ENCODE measurements at regions not wholly inside any gene's neighbourhood (a gene's known extent, or its start where the extent isn't known, plus 50 kb on each side); places are given as distances from the start of the nearest gene placed in this dataset.
A peak's percentile ranks its signal among the peaks of the same experiment; 100 is the strongest.

DNA sequence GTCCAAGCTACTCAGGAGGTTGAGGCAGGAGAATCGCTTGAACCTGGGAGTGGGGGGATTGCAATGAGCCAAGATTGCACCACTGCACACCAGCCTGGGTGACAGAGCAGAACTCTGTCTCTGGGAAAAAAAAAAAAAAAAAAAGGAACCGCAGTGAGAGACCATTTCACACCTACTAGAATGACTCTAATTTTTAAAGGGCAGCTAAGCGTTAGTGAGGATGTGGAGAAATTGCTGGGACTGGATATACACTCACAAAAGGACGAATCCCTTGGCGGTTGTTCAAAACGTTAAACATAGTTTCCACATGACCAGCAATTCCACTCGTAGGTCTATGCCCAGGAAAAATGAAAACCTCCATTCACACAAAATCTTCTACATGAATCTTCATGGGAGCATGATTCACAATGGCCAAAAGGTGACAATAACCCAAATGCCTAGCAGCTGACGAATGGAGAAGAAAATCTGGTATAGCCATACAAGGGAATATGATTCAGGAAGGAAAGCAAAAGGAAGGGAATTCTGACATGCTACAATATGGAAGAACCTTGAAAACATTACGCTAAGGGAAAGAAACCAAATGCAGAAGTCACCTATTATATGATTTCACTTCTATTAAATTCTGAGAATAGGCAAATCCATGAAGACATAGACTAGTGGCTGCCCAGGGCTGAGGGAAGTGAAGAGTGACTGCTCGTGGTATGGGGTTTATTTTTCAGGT lies 127.0 kb downstream of the CHSY1 start:
- no peak for DNase-seq (ENCODE audit: low spot score)

DNA sequence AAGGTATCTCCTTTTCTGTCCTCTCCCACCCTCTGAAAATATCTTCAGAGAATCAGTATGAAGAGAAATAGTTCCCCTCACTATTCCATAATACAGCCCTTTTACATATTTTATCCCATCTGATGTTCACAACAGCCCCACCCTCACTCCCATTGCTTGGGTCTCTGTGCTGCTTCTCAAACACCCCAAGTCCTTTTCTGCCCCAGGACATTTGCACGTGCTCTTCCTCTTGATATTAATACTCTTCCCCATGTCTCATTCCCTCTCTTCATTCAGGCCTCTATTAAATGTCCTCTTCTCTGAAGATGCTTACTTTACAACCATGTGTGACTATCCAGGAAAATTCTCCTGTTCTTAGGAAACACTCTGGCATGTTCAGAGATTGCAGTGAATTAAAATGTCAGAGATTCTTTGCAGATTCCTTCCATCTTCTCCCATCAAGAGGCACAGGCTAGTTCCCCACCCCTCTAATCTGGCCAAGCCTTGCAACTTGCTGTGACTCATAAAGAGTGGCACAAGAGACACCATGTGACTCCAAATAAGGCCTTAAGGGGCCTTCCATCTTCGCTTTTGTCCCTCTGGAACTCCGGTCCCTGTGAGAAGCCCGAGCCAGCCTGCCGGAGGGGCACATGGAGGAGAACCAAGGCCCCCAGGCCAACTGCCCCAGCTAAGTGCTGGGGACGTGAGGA lies 128.5 kb downstream of the CHSY1 start:
- no peak for DNase-seq (ENCODE audit: low spot score)

DNA sequence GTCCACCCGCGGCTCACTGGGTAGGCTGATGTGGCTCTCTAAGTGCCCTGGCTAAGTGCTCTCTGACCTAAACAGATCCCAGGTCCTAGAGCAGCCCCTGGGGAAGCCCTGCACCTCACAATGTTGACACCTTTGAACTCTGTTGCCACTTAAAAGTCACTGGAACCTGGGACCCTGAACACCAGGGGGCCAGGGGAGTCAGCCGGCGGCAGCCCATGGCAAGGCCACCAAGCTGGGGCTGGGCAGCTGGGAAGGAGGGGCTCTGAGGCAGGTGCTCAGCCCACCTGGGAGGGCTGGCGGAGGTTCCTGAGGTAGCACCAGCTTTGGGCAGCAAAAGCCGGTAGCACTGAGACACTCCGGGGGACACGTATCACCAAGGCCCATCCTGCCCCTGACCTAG lies 129.0 kb downstream of the CHSY1 start:
- DNase-seq (ENCODE audit: low spot score) = no peak

DNA sequence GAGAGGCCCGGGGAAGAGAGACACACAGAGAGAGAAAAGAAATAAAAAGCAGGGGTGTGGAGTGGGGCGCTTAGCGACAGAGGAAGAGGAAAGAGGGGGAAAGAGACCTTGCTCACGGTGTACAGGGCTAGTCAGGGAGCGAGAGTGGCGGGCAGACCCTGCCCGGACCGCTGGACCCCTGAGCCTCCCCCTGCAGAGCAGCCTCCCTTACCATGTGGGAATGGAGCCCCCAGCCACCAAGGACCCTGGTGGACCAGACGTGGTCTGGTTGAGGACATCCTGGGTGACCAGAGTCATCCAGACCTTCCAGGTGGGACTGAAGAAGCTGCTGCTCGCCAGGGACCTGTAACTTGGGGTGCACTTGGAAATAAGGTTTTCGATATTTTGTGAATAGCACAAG lies 129.6 kb downstream of the CHSY1 start:
- no peak for DNase-seq (ENCODE audit: low spot score)

DNA sequence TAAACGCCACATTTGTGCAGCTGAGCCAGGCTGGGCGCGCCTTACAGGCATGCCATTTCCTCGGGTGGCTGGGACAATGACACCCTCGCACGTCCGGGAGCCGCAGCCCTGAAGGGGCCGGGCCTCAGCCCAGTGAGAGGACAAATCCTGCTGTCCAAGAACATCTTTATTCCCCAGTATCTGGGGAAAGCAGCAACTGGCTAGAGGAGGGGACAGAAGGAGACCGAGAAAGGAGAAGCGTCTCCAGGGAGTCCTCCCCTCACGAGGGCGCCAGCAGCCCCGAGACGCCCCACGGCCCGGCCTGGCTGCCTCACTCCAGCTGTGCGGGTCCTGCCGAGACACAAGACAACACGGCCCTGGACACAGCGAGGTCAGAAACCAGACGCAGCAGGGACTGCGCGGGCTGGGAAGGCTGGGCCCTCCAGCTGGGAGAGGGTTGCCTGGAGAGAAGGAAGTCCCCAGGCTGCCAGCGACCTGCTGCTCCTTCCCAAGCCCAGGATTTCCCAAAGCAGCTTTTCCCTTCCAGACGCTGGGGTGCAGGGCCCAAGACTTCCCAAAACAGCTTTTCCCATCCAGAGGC lies 130.2 kb downstream of the CHSY1 start:
- DNase-seq (ENCODE audit: low spot score) = peak; percentile 65

DNA sequence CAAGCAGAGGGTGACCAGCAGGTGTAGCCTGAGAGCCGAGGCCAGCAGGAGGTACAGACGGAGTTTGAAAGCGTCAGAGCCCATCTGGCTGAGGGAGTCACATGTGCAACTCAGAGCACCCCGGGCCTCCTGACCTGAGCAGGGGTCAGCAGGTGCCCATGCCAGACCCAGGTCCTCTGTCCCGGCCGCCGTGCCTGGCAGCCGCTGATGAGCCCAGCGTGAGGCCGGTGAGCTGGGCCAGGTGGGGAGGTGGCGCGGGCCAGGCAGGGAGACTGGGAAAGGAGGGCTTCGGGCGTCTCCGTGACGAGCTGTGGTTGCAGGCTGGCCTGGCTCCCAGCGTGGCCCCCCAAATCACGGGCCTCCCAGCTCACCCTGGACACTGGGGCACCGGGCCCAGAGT lies 130.9 kb downstream of the CHSY1 start:
- DNase-seq (ENCODE audit: low spot score) = no peak

DNA sequence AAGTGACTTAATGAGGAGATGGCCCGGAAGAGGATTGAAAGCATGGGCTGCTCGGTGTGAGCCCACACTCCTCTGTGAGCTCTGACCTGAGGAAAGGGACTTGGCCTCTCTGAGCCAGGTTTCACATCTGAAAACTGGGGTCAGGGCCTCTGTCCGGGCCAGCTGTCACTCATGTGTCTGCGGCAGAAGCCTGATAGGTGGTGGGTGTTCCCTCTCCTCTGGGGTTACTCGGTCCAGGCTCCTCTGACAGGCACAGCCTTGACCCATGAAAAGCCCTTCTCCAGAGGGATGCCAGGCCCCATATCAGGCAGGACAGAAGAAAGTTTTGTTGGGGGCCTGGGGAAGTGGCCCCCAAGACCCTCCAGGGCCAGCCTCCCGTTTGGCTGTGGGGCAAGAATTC lies 131.4 kb downstream of the CHSY1 start:
- no peak for DNase-seq (ENCODE audit: low spot score)
